BE2C (cell line): ENCODE measurements at regions not wholly inside any gene's neighbourhood (a gene's known extent, or its start where the extent isn't known, plus 50 kb on each side); places are given as distances from the start of the nearest gene placed in this dataset.

Experiments used
- DNase-seq: peaks from one replicate; pipeline ENCODE4 v3.0.0-alpha.2; 2020
- H3K27me3 ChIP-seq: fragments of 250-450 bp; sonication (Bioruptor Pico); 2 replicates; pipeline ENCODE4 v1.5.1; 2020; ENCODE audit warnings: mild to moderate bottlenecking
- H3K36me3 ChIP-seq: fragments of 250-450 bp; sonication (Bioruptor Pico); 2 replicates; pipeline ENCODE4 v1.5.1; 2020; ENCODE audit warnings: mild to moderate bottlenecking
- H3K4me1 ChIP-seq: fragments of 250-450 bp; sonication (Bioruptor Pico); 2 replicates; pipeline ENCODE4 v1.5.1; 2020
- H3K4me3 ChIP-seq: 2 replicates; pipeline ENCODE4 v1.5.1; 2011; ENCODE audit warnings: low read depth, low read length
- H3K9me3 ChIP-seq: fragments of 250-450 bp; sonication (Bioruptor Pico); 2 replicates; pipeline ENCODE4 v1.5.1; 2020
- CTCF ChIP-seq: IDR thresholded peaks from 2 replicates; pipeline ENCODE4 v1.5.1; 2012; ENCODE audit warnings: mild to moderate bottlenecking, low read depth, low read length

- peak; percentile 92 for TF ChIP-seq CTCF
- peak; percentile 74 for DNase-seq
- no peak overlapping the region for H3K4me3 ChIP-seq
Observed at GRCh38 chr3:66138336-66139313, 82.2 kb upstream of the SLC25A26 start.

GRCh38 chr3:66136597-66136996 is 84.2 kb upstream of the SLC25A26 start:
- Histone ChIP-seq H3K4me3 (no peak overlapping the region), H3K27me3 (no peaks in the 10 kb centered on the region; the same call in 1 of the 2 replicates), H3K4me1 (peaks cover 7% of the 10 kb centered on the region), H3K9me3 (no peaks in the 10 kb centered on the region; the same call in 1 of the 2 replicates), H3K36me3 (no peaks in the 10 kb centered on the region)
- TF ChIP-seq CTCF, result no peak
- DNase-seq, result no peak

More at GRCh38 chr3:66138336-66139313, 82.2 kb upstream of the SLC25A26 start:
- Histone ChIP-seq H3K9me3 (no peaks in the 10 kb centered on the region; the same call in 1 of the 2 replicates), H3K4me1 (peaks cover 12% of the 10 kb centered on the region), H3K36me3 (no peaks in the 10 kb centered on the region), H3K27me3 (no peaks in the 10 kb centered on the region; the same call in 1 of the 2 replicates)

- Histone ChIP-seq H3K4me3 (no peak overlapping the region), H3K36me3 (no peaks in the 10 kb centered on the region), H3K4me1 (peaks cover under 1% of the 10 kb centered on the region), H3K9me3 (no peaks in the 10 kb centered on the region), H3K27me3 (no peaks in the 10 kb centered on the region; the same call in 1 of the 2 replicates)
- no peak for TF ChIP-seq CTCF
- DNase-seq, result no peak
Observed at GRCh38 chr3:66133853-66134445, 86.9 kb upstream of the SLC25A26 start.

GRCh38 chr3:66133050-66133757 is 87.6 kb upstream of the SLC25A26 start:
- Histone ChIP-seq H3K4me1 (no peaks in the 10 kb centered on the region), H3K9me3 (no peaks in the 10 kb centered on the region), H3K4me3 (no peak overlapping the region), H3K36me3 (no peaks in the 10 kb centered on the region), H3K27me3 (no peaks in the 10 kb centered on the region; the same call in 1 of the 2 replicates)
- no peak for TF ChIP-seq CTCF
- no peak for DNase-seq

- Histone ChIP-seq H3K27me3 (no peaks in the 10 kb centered on the region), H3K4me1 (no peaks in the 10 kb centered on the region), H3K36me3 (no peaks in the 10 kb centered on the region), H3K9me3 (no peaks in the 10 kb centered on the region), H3K4me3 (no peak overlapping the region)
- no peak for DNase-seq
- TF ChIP-seq CTCF, result no peak
Observed at GRCh38 chr3:66128623-66129022, 89.9 kb upstream of the MAGI1 start.
